GM12874 (cell line): ENCODE measurements at regions not wholly inside any gene's neighbourhood (a gene's known extent, or its start where the extent isn't known, plus 50 kb on each side); places are given as distances from the start of the nearest gene placed in this dataset.

ENCODE experiments used
- TF ChIP-seq, protein P1 (sequence below): IDR thresholded peaks from 2 replicates; pipeline ENCODE4 v1.5.1; 2011; ENCODE audit warnings: low read depth, mild to moderate bottlenecking, control low read depth, low read length, moderate library complexity; ENCODE audit not compliant: insufficient read depth

DNA sequence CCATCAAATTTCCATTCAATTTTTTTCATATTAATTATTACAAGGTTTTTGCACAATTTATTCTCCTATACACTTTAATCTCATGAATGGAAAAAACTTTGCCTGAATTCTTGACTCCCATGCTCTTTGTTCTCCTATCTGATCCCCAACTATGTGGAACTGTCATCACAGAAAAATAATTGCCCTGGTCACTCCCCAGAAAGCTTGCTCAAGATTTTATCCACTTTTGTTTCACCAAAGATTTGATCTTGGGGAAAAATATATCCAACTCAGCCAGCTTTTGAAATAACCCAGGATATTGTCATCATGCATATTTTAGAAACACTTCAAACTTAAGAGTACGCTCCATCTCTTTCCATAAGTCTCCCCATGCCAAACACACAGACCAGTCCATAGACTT is 77.7 kb upstream of the PPP2R2B start:
- TF ChIP-seq, protein P1, sequence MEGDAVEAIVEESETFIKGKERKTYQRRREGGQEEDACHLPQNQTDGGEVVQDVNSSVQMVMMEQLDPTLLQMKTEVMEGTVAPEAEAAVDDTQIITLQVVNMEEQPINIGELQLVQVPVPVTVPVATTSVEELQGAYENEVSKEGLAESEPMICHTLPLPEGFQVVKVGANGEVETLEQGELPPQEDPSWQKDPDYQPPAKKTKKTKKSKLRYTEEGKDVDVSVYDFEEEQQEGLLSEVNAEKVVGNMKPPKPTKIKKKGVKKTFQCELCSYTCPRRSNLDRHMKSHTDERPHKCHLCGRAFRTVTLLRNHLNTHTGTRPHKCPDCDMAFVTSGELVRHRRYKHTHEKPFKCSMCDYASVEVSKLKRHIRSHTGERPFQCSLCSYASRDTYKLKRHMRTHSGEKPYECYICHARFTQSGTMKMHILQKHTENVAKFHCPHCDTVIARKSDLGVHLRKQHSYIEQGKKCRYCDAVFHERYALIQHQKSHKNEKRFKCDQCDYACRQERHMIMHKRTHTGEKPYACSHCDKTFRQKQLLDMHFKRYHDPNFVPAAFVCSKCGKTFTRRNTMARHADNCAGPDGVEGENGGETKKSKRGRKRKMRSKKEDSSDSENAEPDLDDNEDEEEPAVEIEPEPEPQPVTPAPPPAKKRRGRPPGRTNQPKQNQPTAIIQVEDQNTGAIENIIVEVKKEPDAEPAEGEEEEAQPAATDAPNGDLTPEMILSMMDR, result no peak

DNA sequence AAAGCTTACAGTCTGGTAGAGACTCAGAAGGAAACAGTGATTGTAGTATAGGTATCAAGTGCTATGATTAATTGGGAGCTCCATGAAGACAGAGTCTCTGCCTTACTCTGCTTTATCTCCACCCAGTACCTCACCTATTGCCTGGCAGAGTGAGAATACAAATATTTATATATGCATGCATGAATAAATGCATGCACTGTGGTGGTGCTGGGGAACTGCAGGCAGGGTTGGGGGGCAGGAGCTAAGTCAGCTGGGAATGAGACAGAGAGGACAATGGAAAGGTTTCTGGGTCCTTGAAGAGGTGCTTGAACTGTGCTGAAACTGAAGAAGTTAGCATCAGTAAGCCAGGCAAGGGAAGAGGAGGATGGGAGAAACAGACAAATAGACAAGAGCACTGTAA is 80.8 kb upstream of the PPP2R2B start:
- TF ChIP-seq, protein P1, result no peak

DNA sequence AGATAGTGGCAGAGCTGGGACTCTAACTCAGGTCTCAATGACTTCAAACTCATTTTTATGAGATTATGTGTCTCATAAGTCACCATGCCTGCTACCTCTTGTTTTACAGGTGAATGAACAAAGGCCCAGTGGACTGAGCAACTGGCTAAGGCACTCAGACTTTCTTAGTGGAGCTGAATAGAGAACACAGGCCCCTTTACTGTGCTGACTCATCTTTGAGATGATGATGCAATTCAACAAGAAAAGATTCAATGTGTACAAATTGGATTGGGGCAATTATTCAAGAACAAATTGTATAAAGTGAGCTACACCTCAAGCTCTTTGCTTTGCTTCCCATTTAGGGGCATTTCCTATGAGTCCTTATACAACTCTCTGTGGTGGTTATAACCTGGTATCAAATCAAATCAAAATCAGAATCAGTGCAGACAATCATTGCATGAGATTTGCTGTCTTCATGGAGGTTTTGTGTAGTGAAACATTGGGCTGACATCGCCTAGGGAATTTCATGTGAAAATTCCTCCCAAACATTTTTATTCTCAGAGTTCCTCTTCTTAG is 84.3 kb upstream of the PPP2R2B start:
- TF ChIP-seq, protein P1, result no peak

DNA sequence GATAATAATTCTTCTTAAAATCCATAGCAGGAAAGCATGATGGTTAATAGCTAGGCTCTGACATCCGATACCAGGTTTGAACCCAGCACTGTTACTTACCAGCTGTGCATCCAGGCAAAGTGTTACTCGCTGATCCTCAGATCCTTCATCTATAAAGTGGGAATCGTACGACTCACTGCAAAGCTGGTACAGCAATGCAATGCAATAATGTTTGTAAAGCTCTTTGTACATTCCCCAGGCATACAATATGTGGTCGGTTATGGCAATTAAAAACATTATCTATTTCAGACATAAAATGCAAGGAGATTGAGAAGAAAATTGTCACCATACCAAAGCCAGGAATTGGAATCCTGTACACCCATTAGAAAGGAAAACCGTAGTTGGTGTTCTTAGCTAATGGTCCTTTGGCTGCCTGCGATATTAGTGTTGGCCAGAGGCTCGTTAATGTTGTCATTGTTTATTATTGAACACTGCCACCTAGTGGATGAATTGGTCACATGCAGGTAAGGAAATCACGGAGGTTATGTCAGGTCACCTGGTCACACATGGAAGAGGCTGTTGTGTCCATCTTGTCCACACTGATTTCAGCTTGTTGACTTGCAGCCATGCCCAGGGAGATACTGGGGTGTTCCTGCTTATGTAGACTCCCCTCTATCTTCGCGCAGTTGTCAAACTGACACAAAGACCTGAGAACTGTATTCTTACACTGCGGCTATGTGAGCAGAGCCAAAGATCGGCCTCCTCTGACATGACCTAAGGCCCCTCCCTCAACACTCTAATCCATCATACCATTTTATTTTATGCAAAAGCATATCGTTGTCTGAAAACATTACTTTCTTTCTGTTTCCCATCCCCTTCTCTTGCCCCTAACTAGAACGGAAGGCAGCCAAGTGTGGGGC is 87.5 kb upstream of the PPP2R2B start:
- TF ChIP-seq, protein P1, result peak; percentile 67

DNA sequence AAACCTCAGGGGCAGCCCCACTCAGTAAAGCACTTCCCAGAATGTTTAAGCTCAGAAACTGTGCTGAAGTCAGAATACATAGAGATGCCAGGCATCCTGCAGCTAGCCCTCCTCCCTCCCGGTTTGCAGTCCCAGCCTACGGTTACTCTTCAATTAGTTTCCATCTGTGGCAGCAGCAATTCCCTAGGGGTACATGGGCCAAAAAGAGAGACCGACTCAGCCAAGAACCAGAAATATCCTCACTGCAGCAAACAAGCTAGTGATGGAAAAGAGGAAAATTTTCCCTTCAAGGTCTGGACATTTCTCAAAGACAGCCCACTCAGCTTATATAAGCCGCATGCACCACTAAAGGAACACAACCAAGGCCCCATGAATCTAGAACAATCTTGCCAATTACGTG is 89.1 kb upstream of the PPP2R2B start:
- TF ChIP-seq, protein P1, result no peak

DNA sequence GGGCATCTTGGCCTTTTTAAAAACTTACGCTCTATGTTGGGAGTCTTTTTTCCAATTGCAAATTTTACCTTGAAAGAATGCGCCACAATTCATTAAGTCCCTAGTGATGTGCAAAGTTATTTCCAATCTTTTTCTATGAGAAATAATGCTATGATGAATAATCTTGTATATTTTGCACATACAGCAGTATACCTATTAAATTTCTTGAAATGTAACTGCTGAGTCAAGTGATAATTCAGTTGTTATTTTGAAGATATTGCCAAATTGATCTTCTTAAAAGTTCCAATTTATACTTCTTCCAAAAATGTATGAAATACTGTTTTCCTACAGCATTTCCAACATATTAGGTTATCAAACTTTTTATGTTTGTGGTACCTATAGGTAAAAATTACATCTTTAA is 92.8 kb upstream of the PPP2R2B start:
- TF ChIP-seq, protein P1, result no peak

DNA sequence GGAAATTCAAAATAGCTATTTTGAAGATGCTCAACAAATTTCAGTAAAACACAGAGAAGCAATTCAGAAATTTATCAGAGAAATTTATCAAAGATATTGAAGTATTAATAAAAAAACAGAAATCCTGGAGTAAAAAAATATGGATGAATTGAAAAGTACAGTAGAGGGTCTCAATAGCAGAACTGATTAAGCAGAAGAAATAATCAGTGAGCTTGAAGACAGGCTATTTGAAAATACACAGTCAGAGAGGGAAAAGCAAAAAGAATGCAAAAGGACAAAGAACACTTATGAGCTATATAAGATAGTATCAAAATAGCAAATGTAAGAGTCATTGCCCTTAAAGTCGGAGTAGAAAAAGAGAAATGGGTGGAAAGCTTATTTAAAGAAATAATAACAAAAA is 107.9 kb upstream of the PPP2R2B start:
- TF ChIP-seq, protein P1, result no peak
